ENCODE measurements at regions not wholly inside any gene's neighbourhood (a gene's known extent, or its start where the extent isn't known, plus 50 kb on each side); places are given as distances from the start of the nearest gene placed in this dataset.

- Histone ChIP-seq H3K4me3 (ENCODE audit: control insufficient read depth in 2 of 3, extremely low read depth in 1 of 3, insufficient read depth in 2 of 3, low read depth in 1 of 3, low read length in 3 of 3) (no peak overlapping the region), H3K27me3 (ENCODE audit: control insufficient read depth, extremely low read depth, insufficient read depth, low read length) (no peaks in the 10 kb centered on the region), H3K4me2 (ENCODE audit: control insufficient read depth, extremely low read depth, insufficient read depth, low read depth, low read length) (no peak overlapping the region), H3K27ac (ENCODE audit: control insufficient read depth, insufficient read depth, low read length) (no peak overlapping the region), H3K79me2 (ENCODE audit: control insufficient read depth, insufficient read depth, low read length) (no peaks in the 10 kb centered on the region), H3K9me3 (ENCODE audit: control insufficient read depth, low read depth, low read length) (no peaks in the 10 kb centered on the region), H3K36me3 (ENCODE audit: control insufficient read depth in 2 of 2, extremely low read depth in 1 of 2, insufficient read depth in 2 of 2, low read length in 2 of 2) (no peaks in the 10 kb centered on the region), H4K20me1 (ENCODE audit: control insufficient read depth, extremely low read depth, insufficient read depth, low read length) (no peaks in the 10 kb centered on the region), H3K4me1 (ENCODE audit: control insufficient read depth, extremely low read depth, insufficient read depth, low read length) (peaks cover 4% of the 10 kb centered on the region), H3K9ac (ENCODE audit: control insufficient read depth, extremely low read depth, insufficient read depth, low read length) (no peak overlapping the region), H2AFZ (ENCODE audit: control insufficient read depth, low read length) (no peak overlapping the region), H3K9me1 (ENCODE audit: control insufficient read depth, extremely low read depth, insufficient read depth, low read length) (no peaks in the 10 kb centered on the region)
- FAIRE-seq (no peak), DNase-seq (ENCODE audit: low read depth, low spot score) (no peak)
- dilution Hi-C loops (cut with MboI; ENCODE audit: extremely low pct_ligation_motif_present, low sequenced_read_pairs): no loop called here
- TF ChIP-seq EZH2 (IDR thresholded peaks at IDR 0.05; ENCODE audit: low read length) (no peak), CTCF (optimal IDR thresholded peaks at IDR 0.05 in 1 of 3, IDR thresholded peaks at IDR 0.05 in 1 of 3, conservative IDR thresholded peaks at IDR 0.05 in 1 of 3; ENCODE audit: extremely low read depth in 1 of 3, insufficient read depth in 2 of 3, low read length in 3 of 3) (no peak)
Observed at GRCh38 chr21:28294051-28294450, 698.6 kb downstream of the LTN1 start.

- H3K4me1 ChIP-seq (ENCODE audit: control insufficient read depth, extremely low read depth, insufficient read depth, low read length): no peaks in the 10 kb centered on the region
- dilution Hi-C loops (cut with MboI; ENCODE audit: extremely low pct_ligation_motif_present, low sequenced_read_pairs): no loop called here
- H4K20me1 ChIP-seq (ENCODE audit: control insufficient read depth, extremely low read depth, insufficient read depth, low read length): no peaks in the 10 kb centered on the region
- no peak overlapping the region for H3K27ac ChIP-seq (ENCODE audit: control insufficient read depth, insufficient read depth, low read length)
- H3K36me3 ChIP-seq (ENCODE audit: control insufficient read depth in 2 of 2, extremely low read depth in 1 of 2, insufficient read depth in 2 of 2, low read length in 2 of 2): no peaks in the 10 kb centered on the region
- DNase-seq (ENCODE audit: low read depth, low spot score): no peak
- no peak overlapping the region for H3K4me2 ChIP-seq (ENCODE audit: control insufficient read depth, extremely low read depth, insufficient read depth, low read depth, low read length)
- H3K9ac ChIP-seq (ENCODE audit: control insufficient read depth, extremely low read depth, insufficient read depth, low read length): no peak overlapping the region
- FAIRE-seq: no peak
- no peaks in the 10 kb centered on the region for H3K79me2 ChIP-seq (ENCODE audit: control insufficient read depth, insufficient read depth, low read length)
- no peaks in the 10 kb centered on the region for H3K27me3 ChIP-seq (ENCODE audit: control insufficient read depth, extremely low read depth, insufficient read depth, low read length)
- TF ChIP-seq EZH2 (IDR thresholded peaks at IDR 0.05; ENCODE audit: low read length) (no peak), CTCF (optimal IDR thresholded peaks at IDR 0.05 in 1 of 3, IDR thresholded peaks at IDR 0.05 in 1 of 3, conservative IDR thresholded peaks at IDR 0.05 in 1 of 3; ENCODE audit: extremely low read depth in 1 of 3, insufficient read depth in 2 of 3, low read length in 3 of 3) (no peak)
- no peaks in the 10 kb centered on the region for H3K9me1 ChIP-seq (ENCODE audit: control insufficient read depth, extremely low read depth, insufficient read depth, low read length)
- no peaks in the 10 kb centered on the region for H3K9me3 ChIP-seq (ENCODE audit: control insufficient read depth, low read depth, low read length)
- peak overlapping the region; percentile 20 for H2AFZ ChIP-seq (ENCODE audit: control insufficient read depth, low read length)
- no peak overlapping the region for H3K4me3 ChIP-seq (ENCODE audit: control insufficient read depth in 2 of 3, extremely low read depth in 1 of 3, insufficient read depth in 2 of 3, low read depth in 1 of 3, low read length in 3 of 3)
Observed at GRCh38 chr21:28283641-28284490, 708.8 kb downstream of the LTN1 start.
